ENCODE measurements at regions not wholly inside any gene's neighbourhood (a gene's known extent, or its start where the extent isn't known, plus 50 kb on each side); places are given as distances from the start of the nearest gene placed in this dataset.
"Not testable (repeated sequence)": the region's sequence is repeated elsewhere in the genome, so short reads cannot be mapped to it uniquely, and the experiment has no call there.

- no peak for ATAC-seq
- no peaks in the 10 kb centered on the region for H3K4me1 ChIP-seq
- DNase-seq, result no peak
- no peaks in the 10 kb centered on the region for H3K9me3 ChIP-seq
- TF ChIP-seq, protein P1, sequence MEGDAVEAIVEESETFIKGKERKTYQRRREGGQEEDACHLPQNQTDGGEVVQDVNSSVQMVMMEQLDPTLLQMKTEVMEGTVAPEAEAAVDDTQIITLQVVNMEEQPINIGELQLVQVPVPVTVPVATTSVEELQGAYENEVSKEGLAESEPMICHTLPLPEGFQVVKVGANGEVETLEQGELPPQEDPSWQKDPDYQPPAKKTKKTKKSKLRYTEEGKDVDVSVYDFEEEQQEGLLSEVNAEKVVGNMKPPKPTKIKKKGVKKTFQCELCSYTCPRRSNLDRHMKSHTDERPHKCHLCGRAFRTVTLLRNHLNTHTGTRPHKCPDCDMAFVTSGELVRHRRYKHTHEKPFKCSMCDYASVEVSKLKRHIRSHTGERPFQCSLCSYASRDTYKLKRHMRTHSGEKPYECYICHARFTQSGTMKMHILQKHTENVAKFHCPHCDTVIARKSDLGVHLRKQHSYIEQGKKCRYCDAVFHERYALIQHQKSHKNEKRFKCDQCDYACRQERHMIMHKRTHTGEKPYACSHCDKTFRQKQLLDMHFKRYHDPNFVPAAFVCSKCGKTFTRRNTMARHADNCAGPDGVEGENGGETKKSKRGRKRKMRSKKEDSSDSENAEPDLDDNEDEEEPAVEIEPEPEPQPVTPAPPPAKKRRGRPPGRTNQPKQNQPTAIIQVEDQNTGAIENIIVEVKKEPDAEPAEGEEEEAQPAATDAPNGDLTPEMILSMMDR (IDR thresholded peaks at IDR 0.05), result no peak
- H3K36me3 ChIP-seq, result no peaks in the 10 kb centered on the region
- intact Hi-C loops (cut with DNase I), result no loop called here
- H3K27ac ChIP-seq, result no peak overlapping the region
- no peak overlapping the region for H3K4me3 ChIP-seq
- no peaks in the 10 kb centered on the region for H3K27me3 ChIP-seq
Measured at GRCh38 chr2:208609166-208609804, 202.7 kb downstream of the PTH2R start.

- H3K9me3 ChIP-seq; H3K4me1 ChIP-seq; H3K36me3 ChIP-seq; H3K27ac ChIP-seq; DNase-seq; ATAC-seq; H3K27me3 ChIP-seq; intact Hi-C loops (cut with DNase I); H3K4me3 ChIP-seq: not testable (repeated sequence)
Measured at GRCh38 chr2:208615675-208616074, 209.1 kb downstream of the PTH2R start.

- H3K36me3 ChIP-seq, result no peaks in the 10 kb centered on the region
- TF ChIP-seq, protein P1 (IDR thresholded peaks at IDR 0.05), result no peak
- H3K9me3 ChIP-seq, result no peaks in the 10 kb centered on the region
- no peaks in the 10 kb centered on the region for H3K27me3 ChIP-seq
- H3K4me3 ChIP-seq, result no peak overlapping the region
- H3K4me1 ChIP-seq, result no peaks in the 10 kb centered on the region
- DNase-seq (no peak), ATAC-seq (no peak)
- intact Hi-C loops (cut with DNase I), result no loop called here
- no peak overlapping the region for H3K27ac ChIP-seq
Measured at GRCh38 chr2:208618220-208618619, 211.6 kb downstream of the PTH2R start.

- DNase-seq (no peak), ATAC-seq (no peak)
- Histone ChIP-seq H3K4me1 (no peaks in the 10 kb centered on the region), H3K36me3 (no peaks in the 10 kb centered on the region), H3K27ac (no peak overlapping the region), H3K9me3 (no peaks in the 10 kb centered on the region), H3K27me3 (no peaks in the 10 kb centered on the region), H3K4me3 (no peak overlapping the region)
- intact Hi-C loops (cut with DNase I), result no loop called here
- TF ChIP-seq, protein P1 (IDR thresholded peaks at IDR 0.05), result no peak
Measured at GRCh38 chr2:208619993-208620392, 213.4 kb downstream of the PTH2R start.

DNA sequence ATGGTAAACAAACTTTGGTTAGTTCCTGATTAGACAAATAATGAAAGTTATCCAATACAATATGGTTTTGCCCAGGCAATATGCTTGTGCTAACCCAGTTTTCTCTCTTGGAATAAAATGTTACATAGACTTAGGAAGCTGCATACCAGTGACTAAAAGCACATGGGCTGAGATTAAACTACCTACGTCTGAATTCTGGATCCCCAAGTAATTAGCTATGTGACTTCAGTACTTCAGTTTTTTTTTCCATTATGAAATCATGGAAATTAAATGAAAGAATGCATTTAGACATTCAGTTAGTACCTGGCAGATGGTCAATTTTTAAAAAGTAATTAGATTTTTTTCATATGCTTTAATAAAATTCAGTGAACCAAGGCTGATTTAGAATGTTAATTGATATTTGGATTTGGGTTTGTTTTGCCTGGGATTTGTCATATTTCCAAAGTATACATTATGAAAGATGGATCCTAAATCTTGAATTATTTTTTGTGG lies 213.9 kb downstream of the PTH2R start:
- H3K4me3 ChIP-seq, result no peak overlapping the region
- ATAC-seq (no peak), DNase-seq (no peak)
- no peaks in the 10 kb centered on the region for H3K27me3 ChIP-seq
- intact Hi-C loops (cut with DNase I), result no loop called here
- H3K36me3 ChIP-seq, result no peaks in the 10 kb centered on the region
- no peak overlapping the region for H3K27ac ChIP-seq
- H3K4me1 ChIP-seq, result no peaks in the 10 kb centered on the region
- TF ChIP-seq, protein P1 (IDR thresholded peaks at IDR 0.05), result no peak
- H3K9me3 ChIP-seq, result no peaks in the 10 kb centered on the region
